CD8-positive, alpha-beta memory T cell (primary cell): ENCODE measurements at regions not wholly inside any gene's neighbourhood (a gene's known extent, or its start where the extent isn't known, plus 50 kb on each side); places are given as distances from the start of the nearest gene placed in this dataset.

Source experiments
- CTCF ChIA-PET: fragments of 350-600 bp; sonication (Branson Sonifier 250); formaldehyde crosslinking; loops from one replicate; lab custom pipeline; 2021; ENCODE audit warnings: antibody characterized with exemption; lab: Charles Lee
- POLR2A ChIA-PET: fragments of 350-600 bp; sonication (Branson Sonifier 250); formaldehyde crosslinking; loops from one replicate; lab custom pipeline; 2021; ENCODE audit warnings: antibody characterized with exemption; lab: Charles Lee
- DNase-seq, 5 donors: peaks; one replicate each; pipeline versions ENCODE4 v3.0.0 to v3.0.0-alpha.2; 2020 to 2022; ENCODE audit warnings: mixed read lengths in 1 of 5
- H3K27ac ChIP-seq: one replicate; pipeline ENCODE4 v1.7.0; 2013; ENCODE audit warnings: low read depth, mild to moderate bottlenecking, low read length, moderate library complexity
- H3K27me3 ChIP-seq: 2 replicates; pipeline ENCODE4 v1.7.0; 2013; ENCODE audit warnings: low read length, mild to moderate bottlenecking; ENCODE audit not compliant: insufficient read depth, poor library complexity, severe bottlenecking
- H3K36me3 ChIP-seq: 2 replicates; pipeline ENCODE4 v1.7.0; 2013; ENCODE audit warnings: mild to moderate bottlenecking, low read length, moderate library complexity; ENCODE audit not compliant: insufficient read depth
- H3K4me1 ChIP-seq: 2 replicates; pipeline ENCODE4 v1.7.0; 2013; ENCODE audit warnings: mild to moderate bottlenecking, low read length, moderate library complexity; ENCODE audit not compliant: insufficient read depth
- H3K4me3 ChIP-seq: 2 replicates; pipeline ENCODE4 v1.7.0; 2013; ENCODE audit warnings: mild to moderate bottlenecking, low read length
- H3K9me3 ChIP-seq: 2 replicates; pipeline ENCODE4 v1.7.0; 2013; ENCODE audit warnings: mild to moderate bottlenecking, low read length
- H3K27ac Mint-ChIP-seq, 8 donors: one replicate each; pipeline ENCODE4 v1.8.0; 2020 to 2021; ENCODE audit warnings: mixed read lengths in 8 of 8, mild to moderate bottlenecking in 6 of 8, inconsistent platforms in 3 of 8, moderate library complexity in 3 of 8
- H3K27me3 Mint-ChIP-seq, 2 donors: one replicate each; pipeline ENCODE4 v1.8.0; 2020 to 2021; ENCODE audit warnings: mixed read lengths in 2 of 2, mild to moderate bottlenecking in 1 of 2, moderate library complexity in 1 of 2
- H3K36me3 Mint-ChIP-seq, 3 donors: one replicate each; pipeline ENCODE4 v1.8.0; 2020 to 2021; ENCODE audit warnings: mixed read lengths in 3 of 3, inconsistent platforms in 1 of 3, mild to moderate bottlenecking in 1 of 3
- H3K4me1 Mint-ChIP-seq, 3 donors: one replicate each; pipeline ENCODE4 v1.8.0; 2020 to 2021; ENCODE audit warnings: mixed read lengths in 3 of 3, inconsistent platforms in 1 of 3, mild to moderate bottlenecking in 1 of 3
- H3K4me3 Mint-ChIP-seq, 7 donors: one replicate each; pipeline ENCODE4 v1.8.0; 2020 to 2021; ENCODE audit warnings: mixed read lengths in 7 of 7, mild to moderate bottlenecking in 6 of 7, moderate library complexity in 4 of 7, inconsistent platforms in 2 of 7
- H3K9me3 Mint-ChIP-seq, 5 donors: one replicate each; pipeline ENCODE4 v1.8.0; 2020 to 2022; ENCODE audit warnings: mixed read lengths in 5 of 5, mild to moderate bottlenecking in 3 of 5, moderate library complexity in 2 of 5, inconsistent platforms in 1 of 5

DNA sequence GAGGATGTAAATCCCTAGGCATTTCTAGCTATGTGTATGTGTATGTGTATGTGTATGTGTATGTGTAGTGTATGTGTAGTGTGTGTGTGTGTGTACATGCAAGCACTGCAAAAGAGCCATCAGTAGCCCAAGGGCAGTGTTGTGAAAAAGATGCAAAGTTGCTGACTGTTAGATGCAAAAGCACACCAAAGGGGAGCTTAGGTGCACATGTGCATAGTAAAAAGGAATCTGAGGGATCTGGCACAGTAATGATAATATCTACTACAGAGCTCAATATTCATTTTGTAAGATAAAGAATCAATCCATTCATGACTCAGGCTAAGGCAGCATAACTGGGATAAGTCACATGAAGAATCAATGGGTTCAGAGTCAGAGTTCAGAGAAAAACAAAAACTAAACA lies 80.2 kb downstream of the TMEM47 start:
- ChIA-PET CTCF (no interaction called here), POLR2A (no interaction called here)
- H3K4me3 Mint-ChIP-seq = no peak overlapping the region
- H3K9me3 Mint-ChIP-seq = peaks cover 0 to 8% (median 3%) of the 10 kb centered on the region in 5 donors
- no peaks in the 10 kb centered on the region for H3K9me3 ChIP-seq
- H3K4me1 ChIP-seq = no peaks in the 10 kb centered on the region
- H3K36me3 Mint-ChIP-seq = no peaks in the 10 kb centered on the region
- H3K4me1 Mint-ChIP-seq = no peaks in the 10 kb centered on the region
- no peaks in the 10 kb centered on the region for H3K27me3 Mint-ChIP-seq
- DNase-seq = no peak
- no peaks in the 10 kb centered on the region for H3K36me3 ChIP-seq
- H3K27ac ChIP-seq = no peak overlapping the region
- H3K27me3 ChIP-seq = no peaks in the 10 kb centered on the region
- no peak overlapping the region for H3K27ac Mint-ChIP-seq
- H3K4me3 ChIP-seq = no peak overlapping the region

GRCh38 chrX:34565981-34566380 lies 91.1 kb downstream of the TMEM47 start:
- no peak overlapping the region for H3K4me3 ChIP-seq
- Mint-ChIP-seq H3K36me3 (no peaks in the 10 kb centered on the region), H3K27me3 (no peaks in the 10 kb centered on the region), H3K4me3 (no peak overlapping the region), H3K9me3 (peaks cover 2 to 16% (median 7%) of the 10 kb centered on the region in 5 donors), H3K4me1 (no peaks in the 10 kb centered on the region), H3K27ac (no peak overlapping the region)
- ChIA-PET POLR2A (no interaction called here), CTCF (no interaction called here)
- H3K36me3 ChIP-seq = no peaks in the 10 kb centered on the region
- H3K4me1 ChIP-seq = no peaks in the 10 kb centered on the region
- H3K27me3 ChIP-seq = no peaks in the 10 kb centered on the region
- H3K27ac ChIP-seq = no peak overlapping the region
- no peaks in the 10 kb centered on the region for H3K9me3 ChIP-seq
- no peak for DNase-seq

DNA sequence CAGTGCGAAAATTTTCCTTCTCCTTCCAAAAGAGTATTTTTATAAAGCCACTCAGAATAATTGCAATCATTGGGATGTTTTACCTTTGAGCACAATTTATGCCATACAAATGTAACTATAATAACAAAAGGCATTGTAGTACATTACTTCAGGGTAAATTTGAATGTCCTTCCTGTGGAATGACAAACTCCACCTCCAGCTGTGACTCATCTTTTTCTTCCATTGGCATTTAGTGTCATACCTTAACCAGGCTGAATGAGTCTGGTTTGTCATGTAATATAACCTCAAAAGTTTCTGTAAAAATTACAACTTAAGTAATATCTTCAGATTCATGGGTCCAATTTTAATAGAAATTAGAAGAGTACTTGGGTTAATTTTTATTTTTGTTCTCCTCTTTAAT lies 93.3 kb downstream of the TMEM47 start:
- CTCF ChIA-PET = no interaction called here
- H3K36me3 ChIP-seq = no peaks in the 10 kb centered on the region
- no peaks in the 10 kb centered on the region for H3K9me3 ChIP-seq
- H3K27me3 ChIP-seq = no peaks in the 10 kb centered on the region
- no peak for DNase-seq
- H3K9me3 Mint-ChIP-seq = peaks cover 2 to 13% (median 5%) of the 10 kb centered on the region in 5 donors
- H3K4me1 ChIP-seq = no peaks in the 10 kb centered on the region
- H3K27ac Mint-ChIP-seq = no peak overlapping the region
- H3K4me3 Mint-ChIP-seq = no peak overlapping the region
- no peak overlapping the region for H3K4me3 ChIP-seq
- H3K4me1 Mint-ChIP-seq = no peaks in the 10 kb centered on the region
- POLR2A ChIA-PET = no interaction called here
- no peaks in the 10 kb centered on the region for H3K27me3 Mint-ChIP-seq
- no peak overlapping the region for H3K27ac ChIP-seq
- H3K36me3 Mint-ChIP-seq = no peaks in the 10 kb centered on the region

DNA sequence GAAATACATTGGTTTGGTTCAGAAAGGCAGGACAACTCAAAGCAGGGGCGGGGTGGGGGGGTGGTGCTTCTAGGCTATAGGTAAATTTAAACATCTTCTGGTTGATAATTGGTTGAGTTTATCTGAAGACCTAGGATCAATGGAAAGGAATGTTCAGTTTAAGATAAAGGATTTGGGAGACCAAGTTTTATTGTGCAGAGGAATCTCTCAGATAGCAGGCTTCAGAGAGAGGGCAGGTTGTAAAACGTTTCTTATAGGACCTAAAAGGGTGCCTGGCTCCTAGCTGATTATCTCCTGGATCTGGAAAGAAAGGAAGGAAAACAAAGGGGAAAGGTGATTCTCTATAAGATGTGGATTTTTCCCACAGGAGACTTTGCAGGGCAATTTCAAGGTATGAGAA lies 94.0 kb downstream of the TMEM47 start:
- H3K27me3 Mint-ChIP-seq = peaks cover 0 to 3% of the 10 kb centered on the region in 2 donors
- ChIA-PET CTCF (no interaction called here), POLR2A (no interaction called here)
- Histone ChIP-seq H3K9me3 (no peaks in the 10 kb centered on the region), H3K27ac (no peak overlapping the region), H3K27me3 (no peaks in the 10 kb centered on the region), H3K36me3 (no peaks in the 10 kb centered on the region), H3K4me1 (no peaks in the 10 kb centered on the region), H3K4me3 (no peak overlapping the region)
- peaks cover 0 to 6% (median 3%) of the 10 kb centered on the region in 5 donors for H3K9me3 Mint-ChIP-seq
- no peak for DNase-seq
- no peak overlapping the region for H3K27ac Mint-ChIP-seq
- H3K36me3 Mint-ChIP-seq = no peaks in the 10 kb centered on the region
- no peak overlapping the region for H3K4me3 Mint-ChIP-seq
- no peaks in the 10 kb centered on the region for H3K4me1 Mint-ChIP-seq

DNA sequence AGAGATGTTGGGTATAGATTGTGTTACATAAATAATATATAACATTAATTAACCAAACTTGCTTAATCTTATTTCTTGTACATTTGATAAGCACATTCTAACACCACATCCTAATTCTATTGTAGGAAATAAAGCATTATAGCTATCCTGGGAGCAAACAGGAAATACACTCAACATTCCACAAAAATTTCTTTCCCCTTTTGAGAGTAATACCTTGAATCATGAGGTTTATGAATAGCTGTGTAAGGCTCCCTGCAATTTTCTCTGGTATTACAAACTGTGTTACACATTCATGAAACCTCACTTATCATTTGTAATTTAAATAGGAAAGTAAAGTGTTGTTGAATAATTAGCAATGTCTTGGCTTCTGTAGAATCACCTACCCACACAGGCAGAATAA lies 95.1 kb downstream of the TMEM47 start:
- H3K36me3 Mint-ChIP-seq = no peaks in the 10 kb centered on the region

DNA sequence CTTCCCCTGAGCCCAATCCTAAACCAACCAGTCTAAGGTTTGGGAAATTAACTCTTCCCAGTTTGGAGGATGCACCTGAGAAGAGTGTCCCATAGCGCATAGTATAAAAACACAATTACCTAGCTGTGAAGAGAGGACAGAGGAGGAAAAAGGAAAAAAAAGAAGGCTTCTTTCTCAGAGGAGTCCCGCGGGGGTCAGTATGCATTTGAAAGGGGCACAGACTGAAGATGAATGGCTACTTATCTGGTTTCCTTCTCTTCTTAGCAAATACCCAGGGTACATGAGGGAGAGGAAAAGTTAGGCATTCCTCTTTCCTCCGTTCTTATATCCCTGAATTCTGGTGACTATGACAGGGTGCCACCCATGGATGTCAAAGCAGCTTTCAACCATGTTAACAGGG lies 96.9 kb downstream of the TMEM47 start:
- Mint-ChIP-seq H3K4me3 (no peak overlapping the region), H3K36me3 (no peaks in the 10 kb centered on the region), H3K27me3 (peaks cover 0 to 3% of the 10 kb centered on the region in 2 donors), H3K27ac (no peak overlapping the region), H3K4me1 (no peaks in the 10 kb centered on the region), H3K9me3 (peaks cover 0 to 7% (median 4%) of the 10 kb centered on the region in 5 donors)
- Histone ChIP-seq H3K27me3 (no peaks in the 10 kb centered on the region), H3K9me3 (no peaks in the 10 kb centered on the region), H3K36me3 (no peaks in the 10 kb centered on the region), H3K27ac (no peak overlapping the region), H3K4me3 (no peak overlapping the region), H3K4me1 (no peaks in the 10 kb centered on the region)
- ChIA-PET POLR2A (no interaction called here), CTCF (no interaction called here)
- no peak for DNase-seq

More for the DNA sequence above, 95.1 kb downstream of the TMEM47 start:
- POLR2A ChIA-PET = no interaction called here
- H3K27me3 ChIP-seq = no peaks in the 10 kb centered on the region
- H3K27me3 Mint-ChIP-seq = peaks cover 0 to 3% of the 10 kb centered on the region in 2 donors
- no peaks in the 10 kb centered on the region for H3K36me3 ChIP-seq
- H3K27ac Mint-ChIP-seq = no peak overlapping the region
- no peak overlapping the region for H3K4me3 Mint-ChIP-seq
- H3K4me1 Mint-ChIP-seq = no peaks in the 10 kb centered on the region
- CTCF ChIA-PET = no interaction called here
- no peaks in the 10 kb centered on the region for H3K9me3 ChIP-seq
- no peaks in the 10 kb centered on the region for H3K4me1 ChIP-seq
- no peak overlapping the region for H3K4me3 ChIP-seq
- H3K9me3 Mint-ChIP-seq = peaks cover 0 to 6% (median 3%) of the 10 kb centered on the region in 5 donors
- H3K27ac ChIP-seq = no peak overlapping the region
- no peak for DNase-seq

GRCh38 chrX:34559325-34559724 lies 97.8 kb downstream of the TMEM47 start:
- Mint-ChIP-seq H3K36me3 (no peaks in the 10 kb centered on the region), H3K4me3 (no peak overlapping the region), H3K27me3 (peaks cover 0 to 3% of the 10 kb centered on the region in 2 donors), H3K9me3 (peaks cover 0 to 7% (median 3%) of the 10 kb centered on the region in 5 donors), H3K27ac (peak overlapping the region in 1 of 8 donors; percentile 74), H3K4me1 (no peaks in the 10 kb centered on the region)
- no peak for DNase-seq
- Histone ChIP-seq H3K9me3 (no peaks in the 10 kb centered on the region), H3K27ac (no peak overlapping the region), H3K27me3 (no peaks in the 10 kb centered on the region), H3K4me3 (no peak overlapping the region), H3K36me3 (no peaks in the 10 kb centered on the region), H3K4me1 (no peaks in the 10 kb centered on the region)
- ChIA-PET POLR2A (no interaction called here), CTCF (no interaction called here)

DNA sequence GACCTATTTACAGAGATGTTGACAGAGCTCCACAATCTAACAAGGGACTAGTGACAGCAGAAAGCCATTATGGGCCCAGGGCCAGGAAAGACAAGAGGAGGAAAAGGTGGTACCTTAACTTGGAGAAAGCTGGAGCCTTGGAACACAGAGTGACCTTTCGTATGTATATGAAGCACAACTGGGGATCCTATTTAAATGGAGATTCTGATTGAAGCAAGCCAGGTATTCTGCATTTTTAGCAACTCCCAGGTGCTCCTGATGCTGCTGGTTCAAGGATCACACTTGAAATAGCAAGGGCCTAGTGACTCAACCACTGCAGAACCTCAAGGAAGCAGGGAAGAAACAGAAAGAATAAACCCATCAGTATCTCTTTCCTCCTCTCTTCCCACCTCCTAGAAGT lies 99.4 kb downstream of the TMEM47 start:
- Histone ChIP-seq H3K27me3 (no peaks in the 10 kb centered on the region), H3K27ac (no peak overlapping the region), H3K4me3 (no peak overlapping the region), H3K9me3 (no peaks in the 10 kb centered on the region), H3K4me1 (no peaks in the 10 kb centered on the region), H3K36me3 (no peaks in the 10 kb centered on the region)
- H3K4me3 Mint-ChIP-seq = no peak overlapping the region
- no peak overlapping the region for H3K27ac Mint-ChIP-seq
- DNase-seq = no peak
- H3K4me1 Mint-ChIP-seq = no peaks in the 10 kb centered on the region
- H3K27me3 Mint-ChIP-seq = peaks cover 0 to 3% of the 10 kb centered on the region in 2 donors
- H3K36me3 Mint-ChIP-seq = no peaks in the 10 kb centered on the region
- ChIA-PET POLR2A (no interaction called here), CTCF (no interaction called here)
- H3K9me3 Mint-ChIP-seq = peaks cover 0 to 7% (median 3%) of the 10 kb centered on the region in 5 donors

DNA sequence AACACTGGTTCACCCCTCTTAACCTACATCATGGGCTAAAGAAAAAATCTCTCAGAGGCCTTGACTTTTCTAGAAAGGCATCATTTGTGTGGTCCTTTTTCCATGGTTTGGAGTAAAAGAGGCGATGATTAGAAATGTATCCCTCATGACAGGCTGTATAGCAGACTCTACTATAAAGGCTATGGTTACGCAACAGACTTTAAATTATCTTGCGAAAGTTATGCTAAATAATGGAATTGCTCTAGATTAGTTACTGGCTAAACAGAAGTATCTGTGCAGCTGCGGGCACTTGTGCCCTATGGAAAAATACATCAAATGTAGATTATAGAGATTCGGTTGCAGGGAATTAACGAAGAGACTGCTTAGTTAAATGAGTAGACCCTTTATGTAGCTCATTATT lies 101.6 kb downstream of the TMEM47 start:
- no peaks in the 10 kb centered on the region for H3K36me3 Mint-ChIP-seq
- H3K4me3 ChIP-seq = no peak overlapping the region
- no peak overlapping the region for H3K27ac ChIP-seq
- H3K27me3 ChIP-seq = no peaks in the 10 kb centered on the region
- no peak for DNase-seq
- H3K9me3 Mint-ChIP-seq = peaks cover 0 to 5% (median 3%) of the 10 kb centered on the region in 5 donors
- POLR2A ChIA-PET = no interaction called here
- H3K27me3 Mint-ChIP-seq = peaks cover 0 to 3% of the 10 kb centered on the region in 2 donors
- CTCF ChIA-PET = no interaction called here
- no peaks in the 10 kb centered on the region for H3K4me1 ChIP-seq
- no peak overlapping the region for H3K4me3 Mint-ChIP-seq
- H3K9me3 ChIP-seq = no peaks in the 10 kb centered on the region
- H3K27ac Mint-ChIP-seq = no peak overlapping the region
- no peaks in the 10 kb centered on the region for H3K36me3 ChIP-seq
- no peaks in the 10 kb centered on the region for H3K4me1 Mint-ChIP-seq
